Mesenchymal stem cell (in vitro differentiated cells and primary cell): ENCODE measurements at regions not wholly inside any gene's neighbourhood (a gene's known extent, or its start where the extent isn't known, plus 50 kb on each side); places are given as distances from the start of the nearest gene placed in this dataset.
"Not testable (repeated sequence)": the region's sequence is repeated elsewhere in the genome, so short reads cannot be mapped to it uniquely, and the experiment has no call there.

Experiments
- DNase-seq: peaks from one replicate; pipeline ENCODE4 v3.0.0-alpha.2; 2013
- H2AFZ ChIP-seq: one replicate; pipeline ENCODE4 v1.6.1; 2013; ENCODE audit warnings: low read depth, mild to moderate bottlenecking, control low read depth, inconsistent platforms, low read length, moderate library complexity
- H2AK5ac ChIP-seq: 2 replicates; pipeline ENCODE4 v1.6.1; 2013; ENCODE audit warnings: low read length, moderate library complexity, mild to moderate bottlenecking, inconsistent platforms; ENCODE audit not compliant: severe bottlenecking
- H2BK120ac ChIP-seq: one replicate; pipeline ENCODE4 v1.6.1; 2013; ENCODE audit warnings: low read depth, mild to moderate bottlenecking, inconsistent platforms, low read length, moderate library complexity
- H2BK12ac ChIP-seq, 2 experiments: one replicate each; pipeline ENCODE4 v1.6.1; 2013; ENCODE audit warnings: inconsistent platforms in 2 of 2, low read length in 2 of 2, mild to moderate bottlenecking in 2 of 2, moderate library complexity in 2 of 2, control low read depth in 1 of 2
- H2BK15ac ChIP-seq: one replicate; pipeline ENCODE4 v1.6.1; 2013; ENCODE audit warnings: mild to moderate bottlenecking, low read depth, inconsistent platforms; ENCODE audit not compliant: poor library complexity, severe bottlenecking
- H2BK5ac ChIP-seq: 2 replicates; pipeline ENCODE4 v1.6.1; 2013; ENCODE audit warnings: low read depth, mild to moderate bottlenecking, low read length, control low read depth, inconsistent platforms; ENCODE audit not compliant: poor library complexity, severe bottlenecking
- H3K14ac ChIP-seq, 2 experiments: one replicate each; pipeline ENCODE4 v1.6.1; 2013; ENCODE audit warnings: inconsistent platforms in 2 of 2, low read length in 2 of 2, control low read depth in 1 of 2, mild to moderate bottlenecking in 1 of 2, moderate library complexity in 1 of 2
- H3K18ac ChIP-seq, 2 experiments: one replicate each; pipeline ENCODE4 v1.6.1; 2013; ENCODE audit warnings: inconsistent platforms in 2 of 2, low read length in 2 of 2, control low read depth in 1 of 2, low read depth in 1 of 2, mild to moderate bottlenecking in 1 of 2
- H3K23ac ChIP-seq, 2 experiments: one replicate each; pipeline ENCODE4 v1.6.1; 2013; ENCODE audit warnings: inconsistent platforms in 2 of 2, low read length in 2 of 2, mild to moderate bottlenecking in 2 of 2, moderate library complexity in 2 of 2, control low read depth in 1 of 2
- H3K27ac ChIP-seq: 2 replicates; pipeline ENCODE4 v1.5.1; 2013; ENCODE audit warnings: mild to moderate bottlenecking, moderate library complexity, low read length, control low read depth, inconsistent platforms; ENCODE audit not compliant: poor library complexity, severe bottlenecking
- H3K27me3 ChIP-seq, 2 experiments: 2 replicates each; pipeline versions ENCODE4 v1.6.1 to v1.7.0; 2013; ENCODE audit warnings: low read length in 2 of 2, mild to moderate bottlenecking in 2 of 2, moderate library complexity in 2 of 2, control low read depth in 1 of 2, inconsistent platforms in 1 of 2; ENCODE audit not compliant: control insufficient read depth in 1 of 2, insufficient read depth in 1 of 2
- H3K36me3 ChIP-seq, 2 experiments: 2 replicates each; pipeline versions ENCODE4 v1.6.1 to v1.7.0; 2013; ENCODE audit warnings: low read length in 2 of 2, control low read depth in 1 of 2, inconsistent platforms in 1 of 2, low read depth in 1 of 2, mild to moderate bottlenecking in 1 of 2; ENCODE audit not compliant: insufficient read depth in 2 of 2, control insufficient read depth in 1 of 2
- H3K4ac ChIP-seq, 2 experiments: one replicate each; pipeline ENCODE4 v1.6.1; 2013; ENCODE audit warnings: inconsistent platforms in 2 of 2, low read length in 2 of 2, mild to moderate bottlenecking in 2 of 2, moderate library complexity in 2 of 2, control low read depth in 1 of 2, low read depth in 1 of 2
- H3K4me1 ChIP-seq: 2 replicates; pipeline ENCODE4 v1.6.1; 2013; ENCODE audit warnings: low read depth, low read length, control low read depth; ENCODE audit not compliant: control insufficient read depth, insufficient read depth
- H3K4me2 ChIP-seq: 2 replicates; pipeline ENCODE4 v1.6.1; 2013; ENCODE audit warnings: low read length, mild to moderate bottlenecking, inconsistent platforms; ENCODE audit not compliant: poor library complexity, severe bottlenecking
- H3K4me3 ChIP-seq, 2 experiments: 2 replicates each; pipeline versions ENCODE4 v1.5.1 to v1.7.0; 2013; ENCODE audit warnings: low read length in 2 of 2, mild to moderate bottlenecking in 2 of 2, control low read depth in 1 of 2, low read depth in 1 of 2; ENCODE audit not compliant: insufficient read depth in 1 of 2
- H3K79me1 ChIP-seq: replicated peaks from 2 replicates; pipeline ENCODE4 v1.6.1; 2013; ENCODE audit warnings: mild to moderate bottlenecking, control low read depth, low read length, inconsistent platforms; ENCODE audit not compliant: poor library complexity, severe bottlenecking
- H3K9ac ChIP-seq: 2 replicates; pipeline ENCODE4 v1.7.0; 2013; ENCODE audit warnings: mild to moderate bottlenecking, low read length, moderate library complexity
- H3K9me3 ChIP-seq: 2 replicates; pipeline ENCODE4 v1.7.0; 2013; ENCODE audit warnings: mild to moderate bottlenecking, low read length; ENCODE audit not compliant: control insufficient read depth
- H4K8ac ChIP-seq: one replicate; pipeline ENCODE4 v1.6.1; 2013; ENCODE audit warnings: inconsistent platforms, mild to moderate bottlenecking, low read length, moderate library complexity
- H4K91ac ChIP-seq: one replicate; pipeline ENCODE4 v1.6.1; 2013; ENCODE audit warnings: mild to moderate bottlenecking, low read length, inconsistent platforms
- WGBS: methylation state at CpG from one replicate; pipeline ENCODE4 v1.1.7; 2013; ENCODE audit warnings: mixed read lengths; 5-methylcytosine and 5-hydroxymethylcytosine counted together

GRCh38 chr7:150141525-150142345 is 181.4 kb upstream of the LRRC61 start:
- not testable (repeated sequence) for H3K23ac ChIP-seq, H3K36me3 ChIP-seq, H3K27me3 ChIP-seq, H2BK120ac ChIP-seq, DNase-seq, H3K27ac ChIP-seq, H2AK5ac ChIP-seq, H4K91ac ChIP-seq, H3K4me2 ChIP-seq, H2BK5ac ChIP-seq, H3K18ac ChIP-seq, H3K4ac ChIP-seq, H3K4me1 ChIP-seq, H3K4me3 ChIP-seq, H2AFZ ChIP-seq, H3K9ac ChIP-seq, H3K9me3 ChIP-seq, H2BK15ac ChIP-seq, H2BK12ac ChIP-seq, H4K8ac ChIP-seq, H3K14ac ChIP-seq, H3K79me1 ChIP-seq
- 77% methylated on average over 8 of the region's 13 CpGs for WGBS

DNA sequence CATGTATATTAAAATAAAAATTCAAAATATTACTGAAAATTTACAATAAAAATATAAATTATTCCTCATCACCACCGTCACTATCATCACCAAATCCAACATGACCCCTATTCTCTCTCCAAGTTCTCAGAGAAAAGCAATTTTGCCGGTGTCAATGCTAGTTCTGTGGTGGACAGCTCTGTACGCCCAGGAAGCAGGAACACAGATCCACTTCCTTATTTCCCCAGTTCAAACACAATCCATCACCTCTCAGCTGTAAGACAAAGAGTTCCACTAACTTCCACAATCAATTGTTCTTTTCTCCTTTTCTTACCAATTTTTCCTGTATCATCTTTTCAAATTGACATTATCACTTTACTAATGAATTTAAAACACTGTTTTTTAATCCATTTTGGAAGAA is 177.0 kb upstream of the LRRC61 start:
- not testable (repeated sequence) for H3K4me3 ChIP-seq, H2BK5ac ChIP-seq, H4K91ac ChIP-seq

DNA sequence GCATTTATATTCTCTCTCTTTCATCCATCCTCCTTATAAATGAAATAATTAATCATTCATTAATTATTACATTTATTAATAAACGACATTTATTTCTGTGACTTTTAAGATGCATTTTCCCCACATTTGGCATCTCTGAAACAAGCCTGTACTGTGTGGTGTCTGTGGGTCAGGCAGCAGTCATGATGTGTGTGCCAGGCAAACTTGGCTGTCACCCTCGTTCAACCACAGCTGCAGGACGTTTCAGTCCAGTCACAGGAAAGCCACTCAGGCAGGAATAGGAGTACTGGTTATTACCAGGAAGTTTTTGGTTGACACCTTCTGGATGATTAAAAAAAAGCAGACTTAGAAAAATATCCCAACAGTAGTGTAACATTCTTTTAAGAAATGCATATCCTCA is 175.6 kb upstream of the LRRC61 start:
- H3K9me3 ChIP-seq, H2BK5ac ChIP-seq, H3K4ac ChIP-seq, H3K27me3 ChIP-seq, H3K36me3 ChIP-seq, H3K4me1 ChIP-seq, H3K27ac ChIP-seq, H2BK120ac ChIP-seq, H3K14ac ChIP-seq, H4K91ac ChIP-seq, DNase-seq, H3K4me2 ChIP-seq, H3K18ac ChIP-seq, H3K4me3 ChIP-seq, H3K9ac ChIP-seq, H2AFZ ChIP-seq, H2BK12ac ChIP-seq, H2BK15ac ChIP-seq, H3K79me1 ChIP-seq, H4K8ac ChIP-seq, H3K23ac ChIP-seq, H2AK5ac ChIP-seq: not testable (repeated sequence)
- no CpG with 5 or more reads among the region's 3 CpGs for WGBS

More for the DNA sequence above, 177.0 kb upstream of the LRRC61 start:
- not testable (repeated sequence) for H3K14ac ChIP-seq, H3K27me3 ChIP-seq, H3K18ac ChIP-seq, H2BK12ac ChIP-seq, H3K36me3 ChIP-seq, H3K4me2 ChIP-seq, H3K27ac ChIP-seq, H2AFZ ChIP-seq, H2AK5ac ChIP-seq, H3K4ac ChIP-seq, H2BK120ac ChIP-seq, DNase-seq, H3K79me1 ChIP-seq, H3K4me1 ChIP-seq, H3K23ac ChIP-seq, H3K9ac ChIP-seq, H4K8ac ChIP-seq, H2BK15ac ChIP-seq, H3K9me3 ChIP-seq
- WGBS, result 86% methylated on average over 2 of the region's 3 CpGs

DNA sequence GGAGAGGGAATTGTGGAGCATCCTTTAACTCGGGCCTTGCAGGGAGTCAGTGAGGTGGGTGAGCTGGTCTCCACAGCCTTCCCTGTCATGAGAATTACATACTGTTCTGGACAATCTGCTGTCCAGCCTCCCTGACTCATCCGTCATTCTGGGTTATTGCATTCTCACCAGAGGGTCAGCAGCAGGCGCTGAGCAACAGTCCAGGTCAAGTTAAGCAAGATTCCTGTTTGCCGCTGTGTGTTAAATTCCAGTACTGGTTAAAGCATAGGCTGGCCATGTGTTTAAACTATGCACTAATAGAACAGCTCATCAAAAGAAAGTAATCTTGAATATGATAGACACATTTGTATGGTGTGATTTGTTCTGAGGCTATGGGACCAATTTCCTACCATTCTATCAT is 167.1 kb upstream of the LRRC61 start:
- H3K4me3 ChIP-seq, H2BK120ac ChIP-seq, H3K4me1 ChIP-seq, H3K4me2 ChIP-seq, H3K9ac ChIP-seq, H2AFZ ChIP-seq, H3K36me3 ChIP-seq, H3K23ac ChIP-seq, H3K27ac ChIP-seq, H3K4ac ChIP-seq, H3K14ac ChIP-seq, DNase-seq, H3K18ac ChIP-seq, H3K27me3 ChIP-seq, H3K79me1 ChIP-seq, H3K9me3 ChIP-seq, H2BK12ac ChIP-seq, H4K91ac ChIP-seq, H2BK15ac ChIP-seq, H4K8ac ChIP-seq, H2BK5ac ChIP-seq, H2AK5ac ChIP-seq: not testable (repeated sequence)
- no CpG with 5 or more reads among the region's 4 CpGs for WGBS
